Activated naive CD8-positive, alpha-beta T cell treated with anti-CD3 and anti-CD28 coated beads, Interleukin-2, amount 50 U/mL, for 16 hours (primary cell): ENCODE measurements at regions not wholly inside any gene's neighbourhood (a gene's known extent, or its start where the extent isn't known, plus 50 kb on each side); places are given as distances from the start of the nearest gene placed in this dataset.
"Not testable (repeated sequence)": the region's sequence is repeated elsewhere in the genome, so short reads cannot be mapped to it uniquely, and the experiment has no call there.

ENCODE experiments used
- DNase-seq: peaks from one replicate; pipeline ENCODE4 v3.0.0-alpha.2; 2020; ENCODE audit warnings: low read depth, low spot score

GRCh38 chr13:76659074-76659473 is 227.1 kb downstream of the KCTD12 start:
- not testable (repeated sequence) for DNase-seq

- no peak for DNase-seq
These were observed 229.7 kb downstream of the KCTD12 start for GRCh38 chr13:76656500-76656899.

GRCh38 chr13:76656056-76656455 is 230.1 kb downstream of the KCTD12 start:
- DNase-seq = no peak

DNA sequence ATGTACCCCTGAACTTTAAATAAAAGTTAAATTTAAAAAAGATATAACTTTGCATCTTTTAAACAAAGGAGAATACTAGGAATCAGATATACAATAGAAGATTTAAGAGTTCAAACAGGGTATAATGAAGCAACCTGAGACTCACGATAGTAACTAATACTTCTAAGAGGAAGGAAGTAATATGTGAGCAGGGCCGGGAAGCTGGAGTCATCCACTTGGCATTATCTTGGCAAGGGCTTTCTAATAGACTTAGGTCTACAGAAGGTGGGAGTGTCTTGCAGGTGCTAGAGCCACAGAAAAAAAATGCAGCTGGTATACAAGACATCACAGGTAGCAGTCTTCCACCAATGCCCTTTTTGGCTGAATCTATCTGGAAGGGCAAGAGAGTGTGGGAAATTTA is 231.9 kb downstream of the KCTD12 start:
- DNase-seq = no peak

DNA sequence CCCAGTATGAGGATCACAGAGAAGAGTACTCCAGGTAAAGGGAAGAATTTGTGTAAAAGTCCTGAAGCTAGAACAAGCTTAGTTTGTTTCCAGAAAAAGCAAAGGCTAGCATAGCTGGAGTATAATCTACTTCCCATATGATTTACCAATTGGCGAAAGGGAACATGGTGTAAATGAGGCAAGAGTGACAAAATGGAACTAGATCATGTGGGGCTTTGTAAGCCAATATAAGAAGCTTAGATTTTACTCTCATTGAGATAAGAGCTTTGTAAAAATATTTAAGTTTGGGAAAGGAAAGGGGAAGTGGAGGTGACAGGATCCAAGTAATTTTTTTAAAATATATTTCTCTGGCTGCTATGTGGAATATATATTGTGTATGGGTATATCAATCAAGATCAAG is 234.9 kb downstream of the KCTD12 start:
- DNase-seq = no peak

DNA sequence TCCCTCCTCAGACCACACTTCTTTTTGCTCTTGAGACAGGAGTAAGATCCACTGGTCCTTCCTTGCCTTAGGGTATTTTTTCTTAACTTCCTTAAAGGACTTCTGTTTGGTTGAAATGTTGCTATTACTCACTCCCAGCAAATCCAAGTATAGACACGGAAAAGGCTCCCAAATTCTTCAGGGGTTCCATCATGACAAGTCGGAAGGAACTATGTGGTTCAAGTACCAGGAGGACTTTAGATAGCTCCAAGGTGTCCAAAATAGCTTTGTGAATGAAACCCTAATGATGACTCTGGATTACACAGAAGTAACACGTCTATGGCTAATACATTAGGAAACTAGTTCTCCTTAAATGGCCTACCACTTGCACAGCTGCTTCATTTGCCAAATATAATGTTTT is 238.7 kb downstream of the KCTD12 start:
- DNase-seq = no peak

DNA sequence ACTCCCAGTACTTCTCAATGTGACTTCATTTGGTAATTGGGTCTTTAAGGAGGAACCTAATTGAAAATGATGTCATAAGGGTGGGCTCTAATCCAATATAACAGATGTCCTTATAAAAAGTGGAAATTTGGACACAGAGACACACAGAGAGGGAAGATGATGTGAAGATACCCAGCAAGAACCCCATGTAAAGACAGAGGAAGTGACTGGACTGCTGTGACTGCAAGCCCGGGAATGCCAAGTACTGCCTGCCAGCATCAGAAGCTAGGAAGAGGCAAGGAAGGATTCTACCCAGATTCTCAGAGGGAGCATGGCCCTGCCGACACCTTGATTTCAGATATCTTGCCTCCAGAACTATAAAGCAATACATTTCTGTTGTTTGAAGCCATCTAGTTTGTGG is 239.3 kb downstream of the KCTD12 start:
- no peak for DNase-seq

- DNase-seq = no peak
These were observed 240.6 kb downstream of the KCTD12 start for GRCh38 chr13:76645632-76646031.

- no peak for DNase-seq
These were observed 241.3 kb downstream of the KCTD12 start for GRCh38 chr13:76644906-76645305.

DNA sequence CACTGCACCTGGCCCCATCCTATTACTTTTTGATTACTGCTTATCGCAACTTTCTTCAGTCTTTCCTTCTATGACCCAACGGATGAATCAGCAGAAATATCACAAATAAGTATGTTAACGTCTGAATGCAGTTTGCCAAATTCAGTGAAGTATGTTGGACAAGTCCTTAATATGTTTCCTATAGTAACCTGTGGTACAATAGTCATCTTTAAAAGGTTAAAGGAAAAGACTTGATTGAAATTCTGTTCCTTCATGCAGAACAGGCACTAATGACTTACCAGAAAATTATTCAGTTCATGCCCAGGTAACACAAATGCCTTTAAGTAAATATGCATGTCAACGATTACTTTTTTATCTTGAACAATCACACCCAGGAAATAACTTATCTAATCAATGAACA is 242.6 kb downstream of the KCTD12 start:
- DNase-seq = no peak

DNA sequence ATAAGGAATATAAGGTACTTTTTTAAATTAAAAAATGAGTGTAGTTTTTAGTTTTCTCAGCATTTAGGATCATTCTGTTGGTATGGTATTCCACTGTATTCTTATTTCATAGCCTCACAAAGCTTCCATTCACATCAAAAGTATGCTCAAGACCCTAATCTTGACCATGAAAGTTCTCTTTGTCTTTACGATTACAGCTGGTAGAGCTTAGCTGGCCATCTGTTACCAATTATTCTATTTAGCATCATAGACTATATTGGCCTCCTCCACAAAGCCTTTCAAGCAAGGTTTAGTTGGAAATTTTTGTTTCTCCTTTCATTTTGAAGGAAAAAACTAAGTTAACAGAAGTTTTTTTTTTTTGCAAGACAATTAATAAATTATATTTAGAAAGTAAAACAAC is 245.1 kb downstream of the KCTD12 start:
- no peak for DNase-seq

DNA sequence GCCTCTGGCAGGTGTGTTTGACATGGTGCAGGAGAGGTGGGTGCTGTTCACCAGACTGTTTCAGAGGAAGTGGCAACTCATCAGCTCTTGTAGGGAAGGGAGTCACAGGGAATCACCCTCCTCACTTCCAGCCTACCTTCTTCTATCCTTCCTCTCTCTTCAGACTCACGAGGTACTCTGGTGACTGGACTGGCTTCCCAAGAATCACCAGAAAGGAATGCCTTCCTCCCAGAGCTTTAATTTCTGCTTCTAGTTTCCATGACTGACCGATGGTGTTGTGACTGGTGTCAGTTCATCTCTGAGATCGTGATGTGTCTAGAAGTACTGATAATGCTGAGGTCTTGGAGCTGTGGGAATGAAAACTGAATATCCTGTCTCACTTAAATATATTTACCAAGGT is 247.3 kb downstream of the KCTD12 start:
- no peak for DNase-seq

DNA sequence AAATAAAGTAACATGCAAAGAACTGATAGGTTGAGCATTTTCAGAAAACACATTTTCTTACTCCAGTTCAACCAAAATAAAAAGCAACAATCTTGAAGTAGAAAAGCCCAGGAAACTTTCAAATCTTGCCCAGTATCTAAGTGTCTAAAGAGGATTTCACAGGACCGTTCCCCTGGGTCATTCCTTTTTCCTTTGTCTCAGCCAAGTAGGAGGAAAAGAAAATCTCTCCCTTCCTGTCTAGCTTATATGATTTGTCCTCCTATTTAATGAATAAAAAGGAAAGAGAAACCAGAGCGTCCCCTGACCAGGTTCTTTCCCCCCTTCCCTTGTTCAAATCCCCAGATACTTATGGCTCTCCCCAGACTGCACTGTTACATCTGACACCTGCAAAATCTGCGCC is 248.0 kb downstream of the KCTD12 start:
- no peak for DNase-seq

GRCh38 chr13:76637641-76638141 is 248.5 kb downstream of the KCTD12 start:
- DNase-seq = no peak

GRCh38 chr13:76636829-76637228 is 249.4 kb downstream of the KCTD12 start:
- DNase-seq = no peak

DNA sequence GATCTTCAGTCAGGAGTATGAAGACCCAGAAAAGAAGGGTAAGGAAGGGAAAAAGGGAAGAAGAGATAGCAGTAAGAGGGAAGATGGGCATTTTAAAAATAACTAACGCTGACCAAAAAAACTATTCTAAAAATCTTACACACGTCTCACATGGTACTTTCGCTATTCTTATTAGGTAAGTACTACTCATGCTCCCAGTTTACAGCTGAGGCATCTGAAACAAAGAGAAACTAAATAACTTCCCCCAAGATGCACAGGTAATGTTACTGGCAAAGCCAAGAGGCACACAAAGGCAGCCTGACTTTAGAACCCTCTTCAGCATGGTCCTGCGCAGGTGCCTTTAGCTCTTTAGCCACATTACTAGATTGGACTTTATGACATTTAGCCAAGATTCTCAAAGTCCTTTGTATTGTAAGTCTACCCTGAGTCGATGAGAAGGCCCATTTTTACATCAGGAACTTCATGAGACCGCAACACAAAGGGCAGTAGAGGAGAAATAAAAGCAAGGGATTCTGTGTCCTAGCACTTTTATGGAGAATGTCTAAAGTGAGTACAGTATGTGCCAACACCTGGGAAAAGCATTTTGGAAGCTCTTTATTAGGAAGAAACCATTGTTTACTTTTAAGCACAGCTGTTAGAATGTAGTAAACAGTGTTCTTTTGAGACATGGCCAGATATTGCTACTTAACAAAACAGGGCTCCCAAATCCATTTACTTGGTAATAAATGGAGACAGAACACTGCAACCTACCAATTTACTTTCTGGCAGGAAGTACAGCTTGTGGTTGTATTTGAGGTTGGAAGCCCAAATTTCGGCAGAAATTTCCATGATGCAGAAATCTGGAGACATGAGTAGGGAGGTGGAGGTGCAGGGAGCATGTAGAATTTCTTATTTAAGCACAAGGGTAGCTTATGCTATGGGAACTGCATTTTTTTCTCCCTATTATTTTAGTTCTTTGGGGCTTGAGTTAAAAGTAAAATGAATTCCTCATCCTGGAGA is 250.7 kb downstream of the KCTD12 start:
- no peak for DNase-seq

DNA sequence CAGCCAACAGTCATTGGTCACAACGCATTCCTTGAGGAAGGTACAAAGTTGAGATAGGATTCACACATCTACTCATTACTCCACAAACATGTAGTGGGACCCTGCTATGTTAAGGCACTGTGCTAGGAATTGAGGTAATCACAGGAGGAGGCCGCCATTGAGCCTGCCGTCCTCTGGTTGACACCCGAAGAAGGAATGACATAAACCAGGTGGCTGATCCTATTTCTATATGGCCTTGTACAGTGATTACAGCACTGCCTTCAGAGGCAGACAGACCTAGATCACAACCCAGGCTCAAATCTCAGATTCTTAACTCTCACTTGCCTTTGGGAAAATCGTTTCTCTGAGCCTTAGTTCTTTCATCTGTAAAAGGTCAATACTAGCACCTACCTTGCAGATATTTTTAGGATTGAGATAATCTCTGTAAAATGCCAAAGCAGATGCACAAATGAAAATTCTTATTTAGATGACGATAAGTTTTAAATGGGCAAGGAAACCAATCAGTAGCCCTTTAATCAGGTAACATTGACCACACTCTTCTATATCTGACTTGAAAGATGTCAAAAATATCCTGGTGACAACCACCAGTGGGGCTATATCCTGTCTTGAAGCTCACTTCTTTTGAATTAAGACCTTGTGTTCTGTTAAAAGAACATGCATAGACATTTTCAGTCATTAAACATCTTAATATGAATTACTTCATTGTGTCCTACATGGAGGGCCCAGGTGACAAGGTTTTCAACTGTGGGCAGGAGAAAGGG is 251.6 kb downstream of the KCTD12 start:
- DNase-seq = no peak

GRCh38 chr13:76632401-76633044 is 253.7 kb downstream of the KCTD12 start:
- DNase-seq = no peak

DNA sequence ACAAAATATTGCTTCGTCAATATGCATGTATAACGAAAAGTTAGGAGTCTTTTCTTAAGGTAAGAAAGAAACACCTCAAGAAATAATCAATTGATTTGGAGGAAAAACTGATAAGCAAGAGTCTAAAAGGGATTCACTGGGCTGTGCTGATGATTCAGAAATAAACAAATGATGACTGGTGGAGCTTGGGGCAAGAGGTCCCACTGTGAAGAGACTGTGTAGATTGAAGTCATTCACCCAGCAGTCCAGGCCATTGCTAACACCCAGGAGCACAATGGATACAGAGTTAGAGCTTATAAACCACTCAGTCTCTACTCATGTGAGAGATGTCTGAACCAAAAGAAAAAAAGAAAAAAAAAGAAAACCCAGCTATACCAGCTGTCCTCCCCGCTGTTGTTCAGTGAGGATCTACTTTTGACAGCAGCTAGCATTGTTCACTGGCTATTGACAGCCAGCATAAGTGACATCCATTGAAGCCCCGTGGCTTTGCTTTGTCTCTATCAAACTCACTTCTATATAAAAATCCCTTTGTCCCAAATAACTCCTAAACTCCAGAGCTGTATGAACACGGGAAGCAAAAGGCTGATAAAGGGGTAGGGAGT is 255.5 kb downstream of the KCTD12 start:
- no peak for DNase-seq

DNA sequence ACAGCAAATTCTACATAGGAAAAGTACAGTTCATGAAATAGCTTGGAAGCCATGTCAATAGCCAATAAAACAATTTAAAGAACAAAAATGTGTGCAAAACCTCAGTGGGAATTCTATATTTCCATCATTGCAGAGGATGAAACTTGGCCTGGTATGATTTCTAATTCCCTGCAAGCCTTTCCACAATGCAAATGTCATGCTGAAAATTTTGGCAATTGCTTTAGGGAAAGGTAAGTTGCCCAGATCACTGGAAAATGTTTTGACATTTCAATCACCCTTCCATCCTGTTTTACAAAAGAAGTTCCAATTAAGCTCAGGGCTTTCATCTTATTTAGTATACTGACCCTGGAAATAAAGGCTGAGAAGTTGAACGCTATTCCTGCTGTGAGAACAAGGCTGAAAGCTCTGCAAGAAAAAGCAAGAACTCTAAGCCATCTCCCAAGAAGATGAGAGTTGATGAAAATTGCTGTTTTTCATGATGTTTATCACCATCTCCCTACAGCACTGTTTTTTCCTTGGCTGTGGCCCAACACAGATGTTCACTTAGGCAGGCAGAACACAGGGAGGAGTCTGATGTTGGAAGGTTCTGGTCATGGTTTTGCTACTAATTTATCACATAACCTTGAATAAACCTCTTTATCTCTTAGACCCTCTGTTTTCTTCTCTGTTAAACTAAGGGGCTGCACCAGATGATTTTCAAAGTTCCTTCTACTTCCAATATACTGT is 263.7 kb downstream of the KCTD12 start:
- no peak for DNase-seq

- no peak for DNase-seq
These were observed 264.5 kb downstream of the KCTD12 start for GRCh38 chr13:76621705-76622104.
